ENCODE measurements at regions not wholly inside any gene's neighbourhood (a gene's known extent, or its start where the extent isn't known, plus 50 kb on each side); places are given as distances from the start of the nearest gene placed in this dataset.
A peak's percentile ranks its signal among the peaks of the same experiment; 100 is the strongest.

DNA sequence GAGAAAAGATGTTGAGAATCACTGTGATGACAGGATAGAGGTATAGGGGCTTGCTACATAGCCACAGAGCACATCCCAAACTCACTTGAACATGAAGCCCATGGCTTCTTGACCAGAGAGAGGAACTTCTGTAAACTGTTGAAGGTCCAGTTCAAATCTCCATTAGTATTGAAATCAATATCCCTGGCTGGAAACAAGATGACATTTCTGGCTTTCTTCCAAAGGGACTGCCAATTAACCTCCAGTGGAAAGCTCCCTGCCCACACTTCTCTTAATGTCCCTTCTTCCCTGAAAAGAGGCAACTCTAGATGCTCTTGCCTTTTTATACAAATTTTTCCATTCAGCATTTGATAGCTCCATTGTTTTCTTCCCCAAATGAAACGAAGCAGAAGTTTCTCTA lies 612.1 kb downstream of the EBF1 start:
- no peak overlapping the region for H3K27ac ChIP-seq (ENCODE audit: low read depth in 1 of 2, low read length in 1 of 2)
- H3K36me3 ChIP-seq (ENCODE audit: control insufficient read depth in 4 of 4, insufficient read depth in 4 of 4, low read length in 4 of 4) = no peaks in the 10 kb centered on the region
- peaks cover 1 to 18% (median 7%) of the 10 kb centered on the region in 5 donors for H3K4me1 ChIP-seq (ENCODE audit: control insufficient read depth in 5 of 5, insufficient read depth in 5 of 5, low read length in 5 of 5)
- H3K9ac ChIP-seq (ENCODE audit: insufficient read depth in 1 of 2, low read length in 2 of 2) = no peak overlapping the region
- no peak for DNase-seq
- no peak for ATAC-seq (ENCODE audit: insufficient read depth, low FRiP score)
- H3K9me3 ChIP-seq (ENCODE audit: control insufficient read depth in 4 of 4, insufficient read depth in 3 of 4, low read length in 3 of 4) = no peaks in the 10 kb centered on the region
- TF ChIP-seq, protein P1, sequence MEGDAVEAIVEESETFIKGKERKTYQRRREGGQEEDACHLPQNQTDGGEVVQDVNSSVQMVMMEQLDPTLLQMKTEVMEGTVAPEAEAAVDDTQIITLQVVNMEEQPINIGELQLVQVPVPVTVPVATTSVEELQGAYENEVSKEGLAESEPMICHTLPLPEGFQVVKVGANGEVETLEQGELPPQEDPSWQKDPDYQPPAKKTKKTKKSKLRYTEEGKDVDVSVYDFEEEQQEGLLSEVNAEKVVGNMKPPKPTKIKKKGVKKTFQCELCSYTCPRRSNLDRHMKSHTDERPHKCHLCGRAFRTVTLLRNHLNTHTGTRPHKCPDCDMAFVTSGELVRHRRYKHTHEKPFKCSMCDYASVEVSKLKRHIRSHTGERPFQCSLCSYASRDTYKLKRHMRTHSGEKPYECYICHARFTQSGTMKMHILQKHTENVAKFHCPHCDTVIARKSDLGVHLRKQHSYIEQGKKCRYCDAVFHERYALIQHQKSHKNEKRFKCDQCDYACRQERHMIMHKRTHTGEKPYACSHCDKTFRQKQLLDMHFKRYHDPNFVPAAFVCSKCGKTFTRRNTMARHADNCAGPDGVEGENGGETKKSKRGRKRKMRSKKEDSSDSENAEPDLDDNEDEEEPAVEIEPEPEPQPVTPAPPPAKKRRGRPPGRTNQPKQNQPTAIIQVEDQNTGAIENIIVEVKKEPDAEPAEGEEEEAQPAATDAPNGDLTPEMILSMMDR (IDR thresholded peaks at IDR 0.05; ENCODE audit: control extremely low read depth, extremely low read depth) = no peak
- no peaks in the 10 kb centered on the region for H3K27me3 ChIP-seq (ENCODE audit: control insufficient read depth in 3 of 3, insufficient read depth in 3 of 3, low read length in 2 of 3)
- 49 to 65% methylated on average over 1 of the region's 1 CpG for WGBS, 2 donors
- no peak overlapping the region for H3K4me3 ChIP-seq

DNA sequence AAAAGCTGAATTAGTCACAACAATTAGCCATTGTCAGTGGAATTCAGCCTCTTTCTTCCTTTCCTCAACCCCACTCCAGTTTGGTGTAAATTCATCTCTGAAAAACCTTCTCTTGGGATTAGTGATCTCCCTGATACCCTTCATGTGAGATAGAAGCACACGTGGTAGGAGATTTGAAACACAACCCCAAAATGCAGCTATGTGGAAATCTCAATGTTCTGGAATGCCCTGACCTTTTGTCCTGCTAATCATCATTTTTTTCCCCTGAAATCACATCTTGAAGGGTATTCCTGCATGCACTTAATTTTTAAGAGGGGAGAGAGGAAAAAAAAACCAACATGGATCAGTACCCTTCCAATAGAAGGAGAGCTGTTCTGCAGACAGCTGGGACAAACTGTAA lies 612.6 kb downstream of the EBF1 start:
- TF ChIP-seq, protein P1 (IDR thresholded peaks at IDR 0.05; ENCODE audit: control extremely low read depth, extremely low read depth) = no peak
- DNase-seq = no peak
- no peaks in the 10 kb centered on the region for H3K36me3 ChIP-seq (ENCODE audit: control insufficient read depth in 4 of 4, insufficient read depth in 4 of 4, low read length in 4 of 4)
- no peak overlapping the region for H3K4me3 ChIP-seq
- no peak overlapping the region for H3K9ac ChIP-seq (ENCODE audit: insufficient read depth in 1 of 2, low read length in 2 of 2)
- no peaks in the 10 kb centered on the region for H3K9me3 ChIP-seq (ENCODE audit: control insufficient read depth in 4 of 4, insufficient read depth in 3 of 4, low read length in 3 of 4)
- H3K27me3 ChIP-seq (ENCODE audit: control insufficient read depth in 3 of 3, insufficient read depth in 3 of 3, low read length in 2 of 3) = no peaks in the 10 kb centered on the region
- H3K27ac ChIP-seq (ENCODE audit: low read depth in 1 of 2, low read length in 1 of 2) = peak overlapping the region in 1 of 2 donors; percentile 25
- WGBS, 2 donors = 65 to 77% methylated on average over 1 of the region's 1 CpG
- ATAC-seq (ENCODE audit: insufficient read depth, low FRiP score) = no peak
- H3K4me1 ChIP-seq (ENCODE audit: control insufficient read depth in 5 of 5, insufficient read depth in 5 of 5, low read length in 5 of 5) = peaks cover 1 to 18% (median 7%) of the 10 kb centered on the region in 5 donors

DNA sequence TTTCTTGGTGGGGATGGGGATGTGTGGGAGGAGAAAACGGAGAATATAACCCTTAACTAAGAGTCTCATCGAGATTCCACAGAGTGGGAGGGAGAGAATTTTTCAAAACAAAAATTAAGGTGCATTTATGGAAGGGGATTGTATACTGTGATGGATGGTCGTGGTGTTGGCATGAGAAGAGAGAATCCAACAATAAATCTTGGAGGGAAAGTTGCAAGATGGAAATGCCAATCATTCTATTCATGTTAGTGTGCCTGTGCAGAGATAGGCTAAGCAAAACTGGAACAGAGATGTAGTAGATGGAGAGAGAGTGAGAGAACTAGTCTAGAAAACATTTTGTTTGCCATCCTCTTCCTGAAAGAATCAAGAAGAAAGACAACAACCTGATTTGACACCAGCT lies 613.1 kb downstream of the EBF1 start:
- Histone ChIP-seq H3K27ac (ENCODE audit: low read depth in 1 of 2, low read length in 1 of 2) (peak overlapping the region in 1 of 2 donors; percentile 25), H3K4me3 (no peak overlapping the region), H3K9me3 (ENCODE audit: control insufficient read depth in 4 of 4, insufficient read depth in 3 of 4, low read length in 3 of 4) (no peaks in the 10 kb centered on the region), H3K36me3 (ENCODE audit: control insufficient read depth in 4 of 4, insufficient read depth in 4 of 4, low read length in 4 of 4) (no peaks in the 10 kb centered on the region), H3K4me1 (ENCODE audit: control insufficient read depth in 5 of 5, insufficient read depth in 5 of 5, low read length in 5 of 5) (peaks cover 1 to 18% (median 7%) of the 10 kb centered on the region in 5 donors), H3K27me3 (ENCODE audit: control insufficient read depth in 3 of 3, insufficient read depth in 3 of 3, low read length in 2 of 3) (no peaks in the 10 kb centered on the region), H3K9ac (ENCODE audit: insufficient read depth in 1 of 2, low read length in 2 of 2) (no peak overlapping the region)
- no peak for DNase-seq
- WGBS, 2 donors = 82 to 86% methylated on average over 3 of the region's 3 CpGs
- ATAC-seq (ENCODE audit: insufficient read depth, low FRiP score) = no peak
- TF ChIP-seq, protein P1 (IDR thresholded peaks at IDR 0.05; ENCODE audit: control extremely low read depth, extremely low read depth) = no peak

DNA sequence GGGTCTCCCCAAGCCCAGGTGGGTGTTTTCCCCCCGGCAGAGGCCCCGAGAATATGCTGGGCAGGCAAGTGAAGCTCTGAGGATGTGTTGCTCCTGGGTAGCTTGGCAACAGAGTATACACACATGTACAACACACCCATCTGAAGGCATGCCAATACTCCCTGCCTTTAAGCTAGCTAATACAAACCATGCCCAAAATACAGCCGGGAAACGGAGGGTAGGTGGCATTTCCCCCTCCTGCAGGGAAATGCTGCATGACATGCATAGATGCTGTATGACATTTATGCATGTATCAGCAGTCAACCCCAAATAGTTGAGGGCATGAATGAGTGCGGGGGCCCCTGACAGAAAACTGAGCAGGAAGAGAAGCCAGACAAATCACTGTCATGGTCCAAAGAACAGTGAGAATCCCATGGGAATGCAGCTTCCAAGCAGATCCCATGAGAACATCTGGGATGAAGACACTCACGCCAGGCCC lies 614.1 kb downstream of the EBF1 start:
- Histone ChIP-seq H3K9ac (ENCODE audit: insufficient read depth in 1 of 2, low read length in 2 of 2) (no peak overlapping the region), H3K36me3 (ENCODE audit: control insufficient read depth in 4 of 4, insufficient read depth in 4 of 4, low read length in 4 of 4) (no peaks in the 10 kb centered on the region), H3K4me1 (ENCODE audit: control insufficient read depth in 5 of 5, insufficient read depth in 5 of 5, low read length in 5 of 5) (peaks cover 1 to 18% (median 7%) of the 10 kb centered on the region in 5 donors), H3K9me3 (ENCODE audit: control insufficient read depth in 4 of 4, insufficient read depth in 3 of 4, low read length in 3 of 4) (no peaks in the 10 kb centered on the region), H3K4me3 (no peak overlapping the region), H3K27me3 (ENCODE audit: control insufficient read depth in 3 of 3, insufficient read depth in 3 of 3, low read length in 2 of 3) (no peaks in the 10 kb centered on the region), H3K27ac (ENCODE audit: low read depth in 1 of 2, low read length in 1 of 2) (peak overlapping the region in 1 of 2 donors; percentile 36)
- 53 to 79% methylated on average over 6 of the region's 6 CpGs for WGBS, 2 donors
- TF ChIP-seq, protein P1 (IDR thresholded peaks at IDR 0.05; ENCODE audit: control extremely low read depth, extremely low read depth) = no peak
- DNase-seq = peak in 2 of 3 donors; percentile 21 to 54
- no peak for ATAC-seq (ENCODE audit: insufficient read depth, low FRiP score)

Measured in lung (tissue), 11 donors.